ENCODE measurements at regions not wholly inside any gene's neighbourhood (a gene's known extent, or its start where the extent isn't known, plus 50 kb on each side); places are given as distances from the start of the nearest gene placed in this dataset.

- WGBS, 5 donors = 79 to 92% (median 87%) methylated on average over 2 of the region's 2 CpGs
- H3K9me3 ChIP-seq = no peaks in the 10 kb centered on the region
Observed at GRCh38 chr1:218679391-218679790, 334.3 kb downstream of the TGFB2 start.

GRCh38 chr1:218679988-218680748 is 335.0 kb downstream of the TGFB2 start:
- Histone ChIP-seq H3K36me3 (no peaks in the 10 kb centered on the region), H3K27me3 (replicated peaks in 1 of 7) (no peaks in the 10 kb centered on the region), H3K4me3 (no peak overlapping the region), H3K4me1 (no peaks in the 10 kb centered on the region), H3K27ac (no peak overlapping the region), H3K9me3 (no peaks in the 10 kb centered on the region)
- TF ChIP-seq POLR2AphosphoS5 (IDR thresholded peaks at IDR 0.05) (no peak), CTCF (IDR thresholded peaks at IDR 0.05 in 8 of 11, conservative IDR thresholded peaks at IDR 0.05 in 3 of 11) (no peak), POLR2A (IDR thresholded peaks at IDR 0.05) (no peak)
- intact Hi-C loops (cut with DNase I; ENCODE audit: low total_unique reads) = no loop called here
- WGBS, 5 donors = 88 to 96% (median 92%) methylated on average over 4 of the region's 4 CpGs
- no peak for DNase-seq

More at GRCh38 chr1:218679391-218679790, 334.3 kb downstream of the TGFB2 start:
- Histone ChIP-seq H3K36me3 (no peaks in the 10 kb centered on the region), H3K4me1 (no peaks in the 10 kb centered on the region), H3K27me3 (replicated peaks in 1 of 7) (no peaks in the 10 kb centered on the region), H3K27ac (no peak overlapping the region), H3K4me3 (no peak overlapping the region)
- TF ChIP-seq CTCF (IDR thresholded peaks at IDR 0.05 in 8 of 11, conservative IDR thresholded peaks at IDR 0.05 in 3 of 11) (no peak), POLR2AphosphoS5 (IDR thresholded peaks at IDR 0.05) (no peak), POLR2A (IDR thresholded peaks at IDR 0.05) (no peak)
- no peak for DNase-seq
- intact Hi-C loops (cut with DNase I; ENCODE audit: low total_unique reads) = no loop called here

- H3K4me3 ChIP-seq = no peak overlapping the region
- H3K27me3 ChIP-seq (replicated peaks in 1 of 7) = no peaks in the 10 kb centered on the region
- no peaks in the 10 kb centered on the region for H3K36me3 ChIP-seq
- TF ChIP-seq CTCF (IDR thresholded peaks at IDR 0.05 in 8 of 11, conservative IDR thresholded peaks at IDR 0.05 in 3 of 11) = no peak
- no peak for TF ChIP-seq POLR2AphosphoS5 (IDR thresholded peaks at IDR 0.05)
- H3K9me3 ChIP-seq = no peaks in the 10 kb centered on the region
- no peak overlapping the region for H3K27ac ChIP-seq
- 39 to 81% (median 55%) methylated on average over 2 of the region's 2 CpGs for WGBS, 5 donors
- DNase-seq = no peak
- intact Hi-C loops (cut with DNase I; ENCODE audit: low total_unique reads) = no loop called here
- H3K4me1 ChIP-seq = no peaks in the 10 kb centered on the region
Observed at GRCh38 chr1:218683242-218683641, 338.1 kb downstream of the TGFB2 start.

DNA sequence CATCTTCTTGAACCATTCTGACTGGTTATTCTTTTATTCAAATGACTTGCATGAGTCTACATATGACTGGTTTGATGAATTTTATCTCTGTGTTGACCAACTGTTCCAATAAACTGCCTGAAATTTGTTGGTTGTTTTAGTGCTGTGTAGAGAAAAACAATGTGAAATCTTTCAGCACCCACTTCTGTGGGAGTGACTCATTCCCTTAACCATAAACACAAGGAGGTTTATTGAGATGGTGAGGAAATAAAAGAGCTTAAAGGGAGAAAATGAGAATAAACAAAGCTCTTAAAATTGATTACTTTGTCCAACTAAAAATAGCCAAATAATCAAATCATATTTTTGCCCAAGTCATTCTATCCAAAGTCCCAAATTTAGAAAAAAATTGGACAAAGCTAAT is 341.1 kb downstream of the TGFB2 start:
- DNase-seq = no peak
- no peak for TF ChIP-seq CTCF (IDR thresholded peaks at IDR 0.05 in 8 of 11, conservative IDR thresholded peaks at IDR 0.05 in 3 of 11)
- no peak for TF ChIP-seq POLR2A (IDR thresholded peaks at IDR 0.05)
- TF ChIP-seq POLR2AphosphoS5 (IDR thresholded peaks at IDR 0.05) = no peak
- Histone ChIP-seq H3K36me3 (no peaks in the 10 kb centered on the region), H3K27me3 (replicated peaks in 1 of 7) (no peaks in the 10 kb centered on the region), H3K27ac (no peak overlapping the region), H3K4me3 (no peak overlapping the region), H3K9me3 (no peaks in the 10 kb centered on the region), H3K4me1 (no peaks in the 10 kb centered on the region)
- intact Hi-C loops (cut with DNase I; ENCODE audit: low total_unique reads) = no loop called here
